ENCODE measurements at regions not wholly inside any gene's neighbourhood (a gene's known extent, or its start where the extent isn't known, plus 50 kb on each side); places are given as distances from the start of the nearest gene placed in this dataset.

GRCh38 chr7:67406976-67407375, 410.3 kb downstream of the TYW1 start:
- H3K27me3 ChIP-seq (ENCODE audit: insufficient read depth, low read length, poor library complexity) = no peaks in the 10 kb centered on the region
- ATAC-seq (ENCODE audit: insufficient read depth, low read depth) (no peak), DNase-seq (no peak)

GRCh38 chr7:67407392-67408071, 410.9 kb downstream of the TYW1 start:
- Histone ChIP-seq H3K27me3 (ENCODE audit: insufficient read depth, low read length, poor library complexity) (no peaks in the 10 kb centered on the region), H4K20me1 (ENCODE audit: insufficient read depth, low read length) (no peaks in the 10 kb centered on the region), H3K27ac (ENCODE audit: low read length) (no peak overlapping the region), H3K4me2 (ENCODE audit: insufficient read depth, low read length) (no peak overlapping the region), H3K36me3 (ENCODE audit: insufficient read depth, low read length) (no peaks in the 10 kb centered on the region), H3K4me3 (ENCODE audit: low read depth in 1 of 2, low read length in 2 of 2) (no peak overlapping the region), H3K79me2 (ENCODE audit: insufficient read depth, low read length) (no peaks in the 10 kb centered on the region), H3K9ac (ENCODE audit: low read depth, low read length) (no peak overlapping the region), H3K4me1 (ENCODE audit: insufficient read depth, low read length) (no peaks in the 10 kb centered on the region), H3K9me3 (ENCODE audit: insufficient read depth, low read length, severe bottlenecking) (no peaks in the 10 kb centered on the region), H2AFZ (ENCODE audit: low read depth, low read length) (no peak overlapping the region)
- TF ChIP-seq EZH2 (IDR thresholded peaks at IDR 0.05; ENCODE audit: borderline replicate concordance, low read depth, low read length, severe bottlenecking) = no peak
- TF ChIP-seq, protein P1, sequence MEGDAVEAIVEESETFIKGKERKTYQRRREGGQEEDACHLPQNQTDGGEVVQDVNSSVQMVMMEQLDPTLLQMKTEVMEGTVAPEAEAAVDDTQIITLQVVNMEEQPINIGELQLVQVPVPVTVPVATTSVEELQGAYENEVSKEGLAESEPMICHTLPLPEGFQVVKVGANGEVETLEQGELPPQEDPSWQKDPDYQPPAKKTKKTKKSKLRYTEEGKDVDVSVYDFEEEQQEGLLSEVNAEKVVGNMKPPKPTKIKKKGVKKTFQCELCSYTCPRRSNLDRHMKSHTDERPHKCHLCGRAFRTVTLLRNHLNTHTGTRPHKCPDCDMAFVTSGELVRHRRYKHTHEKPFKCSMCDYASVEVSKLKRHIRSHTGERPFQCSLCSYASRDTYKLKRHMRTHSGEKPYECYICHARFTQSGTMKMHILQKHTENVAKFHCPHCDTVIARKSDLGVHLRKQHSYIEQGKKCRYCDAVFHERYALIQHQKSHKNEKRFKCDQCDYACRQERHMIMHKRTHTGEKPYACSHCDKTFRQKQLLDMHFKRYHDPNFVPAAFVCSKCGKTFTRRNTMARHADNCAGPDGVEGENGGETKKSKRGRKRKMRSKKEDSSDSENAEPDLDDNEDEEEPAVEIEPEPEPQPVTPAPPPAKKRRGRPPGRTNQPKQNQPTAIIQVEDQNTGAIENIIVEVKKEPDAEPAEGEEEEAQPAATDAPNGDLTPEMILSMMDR (IDR thresholded peaks at IDR 0.05; ENCODE audit: borderline replicate concordance, extremely low read depth, low read length, poor library complexity, severe bottlenecking) = no peak
- DNase-seq = no peak
- ATAC-seq (ENCODE audit: insufficient read depth, low read depth) = no peak

More at GRCh38 chr7:67406976-67407375, 410.3 kb downstream of the TYW1 start:
- H2AFZ ChIP-seq (ENCODE audit: low read depth, low read length) = no peak overlapping the region
- H3K4me1 ChIP-seq (ENCODE audit: insufficient read depth, low read length) = no peaks in the 10 kb centered on the region
- H3K9ac ChIP-seq (ENCODE audit: low read depth, low read length) = no peak overlapping the region
- no peak overlapping the region for H3K27ac ChIP-seq (ENCODE audit: low read length)
- H3K36me3 ChIP-seq (ENCODE audit: insufficient read depth, low read length) = no peaks in the 10 kb centered on the region
- no peaks in the 10 kb centered on the region for H3K79me2 ChIP-seq (ENCODE audit: insufficient read depth, low read length)
- H3K4me3 ChIP-seq (ENCODE audit: low read depth in 1 of 2, low read length in 2 of 2) = no peak overlapping the region
- H3K9me3 ChIP-seq (ENCODE audit: insufficient read depth, low read length, severe bottlenecking) = no peaks in the 10 kb centered on the region
- H4K20me1 ChIP-seq (ENCODE audit: insufficient read depth, low read length) = no peaks in the 10 kb centered on the region
- no peak overlapping the region for H3K4me2 ChIP-seq (ENCODE audit: insufficient read depth, low read length)
- TF ChIP-seq, protein P1 (IDR thresholded peaks at IDR 0.05; ENCODE audit: borderline replicate concordance, extremely low read depth, low read length, poor library complexity, severe bottlenecking) = no peak
- no peak for TF ChIP-seq EZH2 (IDR thresholded peaks at IDR 0.05; ENCODE audit: borderline replicate concordance, low read depth, low read length, severe bottlenecking)

DNA sequence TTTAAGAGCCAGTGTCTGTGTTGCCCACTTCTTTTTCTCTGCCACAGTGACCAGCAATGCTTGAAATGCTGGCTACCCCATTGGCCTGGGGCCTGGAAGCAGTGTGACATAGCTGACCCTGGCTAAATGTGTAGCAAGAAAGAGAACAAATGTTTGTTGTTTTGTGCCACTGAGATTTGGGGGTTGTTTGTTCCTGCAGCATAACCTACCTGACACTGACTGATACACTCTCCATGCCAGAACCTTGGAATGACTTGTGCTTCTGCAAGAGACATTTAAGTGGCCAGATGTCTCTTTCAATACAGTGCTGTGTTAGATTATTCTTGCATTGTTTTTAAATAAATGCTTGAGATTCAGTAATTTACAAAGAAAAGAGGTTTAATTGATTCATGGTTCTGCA, 411.5 kb downstream of the TYW1 start:
- Histone ChIP-seq H3K27ac (ENCODE audit: low read length) (no peak overlapping the region), H3K9ac (ENCODE audit: low read depth, low read length) (no peak overlapping the region), H3K36me3 (ENCODE audit: insufficient read depth, low read length) (no peaks in the 10 kb centered on the region), H4K20me1 (ENCODE audit: insufficient read depth, low read length) (no peaks in the 10 kb centered on the region), H3K4me3 (ENCODE audit: low read depth in 1 of 2, low read length in 2 of 2) (no peak overlapping the region), H3K9me3 (ENCODE audit: insufficient read depth, low read length, severe bottlenecking) (no peaks in the 10 kb centered on the region), H3K27me3 (ENCODE audit: insufficient read depth, low read length, poor library complexity) (no peaks in the 10 kb centered on the region), H3K79me2 (ENCODE audit: insufficient read depth, low read length) (no peaks in the 10 kb centered on the region), H3K4me2 (ENCODE audit: insufficient read depth, low read length) (no peak overlapping the region), H2AFZ (ENCODE audit: low read depth, low read length) (no peak overlapping the region), H3K4me1 (ENCODE audit: insufficient read depth, low read length) (no peaks in the 10 kb centered on the region)
- DNase-seq = no peak
- no peak for ATAC-seq (ENCODE audit: insufficient read depth, low read depth)
- TF ChIP-seq EZH2 (IDR thresholded peaks at IDR 0.05; ENCODE audit: borderline replicate concordance, low read depth, low read length, severe bottlenecking) = no peak
- TF ChIP-seq, protein P1 (IDR thresholded peaks at IDR 0.05; ENCODE audit: borderline replicate concordance, extremely low read depth, low read length, poor library complexity, severe bottlenecking) = no peak

Measured in DND-41 (cell line).